GM12891 (cell line): ENCODE measurements at regions not wholly inside any gene's neighbourhood (a gene's known extent, or its start where the extent isn't known, plus 50 kb on each side); places are given as distances from the start of the nearest gene placed in this dataset.

Experiments used
- DNase-seq: peaks from one replicate; pipeline ENCODE4 v3.0.0; 2011; ENCODE audit warnings: low spot score; ENCODE audit not compliant: insufficient read length
- FAIRE-seq: peaks from 2 replicates; lab custom pipeline; 2011; peaks lifted over from hg19 to GRCh38; lab: Jason Lieb, UNC
- PAX5 ChIP-seq: IDR thresholded peaks from 2 replicates; pipeline ENCODE4 v1.6.1; 2011; ENCODE audit warnings: low read length, moderate library complexity, mild to moderate bottlenecking; ENCODE audit not compliant: insufficient read depth, severe bottlenecking
- POLR2A ChIP-seq: IDR thresholded peaks from 2 replicates; pipeline ENCODE4 v1.6.1; 2011; ENCODE audit warnings: low read depth, low read length, control low read depth
- POLR2AphosphoS5 ChIP-seq: IDR thresholded peaks from 2 replicates; pipeline ENCODE4 v1.6.1; 2011; ENCODE audit warnings: low read depth, low read length, control low read depth
- POU2F2 ChIP-seq: IDR thresholded peaks from 2 replicates; pipeline ENCODE4 v1.6.1; 2011; ENCODE audit warnings: low read depth, mild to moderate bottlenecking, control low read depth, low read length, moderate library complexity
- SPI1 ChIP-seq: IDR thresholded peaks from 2 replicates; pipeline ENCODE4 v1.6.1; 2011; ENCODE audit warnings: low read depth, low read length, control low read depth
- TAF1 ChIP-seq: IDR thresholded peaks from 2 replicates; pipeline ENCODE4 v1.6.1; 2011; ENCODE audit warnings: low read depth, low read length, control low read depth

DNA sequence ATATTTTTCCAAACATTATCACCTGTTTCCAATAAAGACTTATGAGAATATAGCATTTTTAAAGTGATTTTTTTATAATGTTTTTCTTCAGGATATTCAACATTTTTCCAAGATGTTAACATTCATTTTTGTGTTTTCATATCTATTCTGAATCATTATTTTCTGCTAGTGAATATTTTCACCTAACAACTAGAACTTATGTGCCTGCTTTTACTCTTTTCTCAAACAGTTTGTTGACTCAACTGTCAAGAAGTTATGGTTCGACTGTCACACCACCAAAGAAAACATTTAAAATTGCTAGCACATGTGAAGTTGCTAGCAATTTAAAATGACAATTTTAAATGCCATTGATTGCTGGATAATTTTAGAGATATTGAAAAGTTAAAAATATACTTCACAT, 343.3 kb upstream of the CDH9 start:
- TF ChIP-seq TAF1 (no peak), POLR2AphosphoS5 (no peak), PAX5 (no peak), SPI1 (no peak), POLR2A (no peak), POU2F2 (no peak)
- no peak for FAIRE-seq
- no peak for DNase-seq

GRCh38 chr5:27377626-27378025, 339.2 kb upstream of the CDH9 start:
- TF ChIP-seq SPI1: no peak
- TF ChIP-seq POU2F2: no peak
- no peak for TF ChIP-seq PAX5
- FAIRE-seq (no peak), DNase-seq (no peak)

- DNase-seq (no peak), FAIRE-seq (no peak)
- TF ChIP-seq TAF1 (no peak), SPI1 (no peak), PAX5 (no peak), POLR2AphosphoS5 (no peak), POLR2A (no peak), POU2F2 (no peak)
Observed at GRCh38 chr5:27353970-27354369, 315.6 kb upstream of the CDH9 start.

GRCh38 chr5:27353540-27353939, 315.2 kb upstream of the CDH9 start:
- FAIRE-seq: no peak
- DNase-seq: no peak

DNA sequence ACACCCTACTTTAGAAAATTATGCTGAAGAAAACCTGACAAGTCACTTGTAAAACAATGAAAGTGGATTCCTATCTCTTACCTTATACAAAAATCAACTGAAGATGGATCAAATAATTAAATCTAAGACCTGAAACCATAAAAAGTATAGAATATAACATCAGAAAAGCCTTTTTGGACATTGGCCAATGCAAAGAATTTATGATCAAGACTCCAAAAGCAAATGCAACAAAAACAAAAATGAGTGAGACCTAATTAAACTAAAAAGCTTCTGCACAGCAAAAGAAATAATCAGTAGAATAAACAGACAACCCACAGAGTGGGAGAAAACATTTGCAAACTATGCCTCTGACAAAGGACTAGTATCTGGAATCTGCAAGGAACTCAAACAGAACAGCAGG, 303.0 kb upstream of the CDH9 start:
- no peak for TF ChIP-seq POLR2A
- no peak for TF ChIP-seq PAX5
- TF ChIP-seq POU2F2: no peak
- DNase-seq: no peak
- no peak for FAIRE-seq

More at GRCh38 chr5:27353540-27353939, 315.2 kb upstream of the CDH9 start:
- no peak for TF ChIP-seq POLR2A
- TF ChIP-seq TAF1: no peak
- no peak for TF ChIP-seq PAX5
- TF ChIP-seq POLR2AphosphoS5: no peak
- TF ChIP-seq SPI1: no peak
- TF ChIP-seq POU2F2: no peak

DNA sequence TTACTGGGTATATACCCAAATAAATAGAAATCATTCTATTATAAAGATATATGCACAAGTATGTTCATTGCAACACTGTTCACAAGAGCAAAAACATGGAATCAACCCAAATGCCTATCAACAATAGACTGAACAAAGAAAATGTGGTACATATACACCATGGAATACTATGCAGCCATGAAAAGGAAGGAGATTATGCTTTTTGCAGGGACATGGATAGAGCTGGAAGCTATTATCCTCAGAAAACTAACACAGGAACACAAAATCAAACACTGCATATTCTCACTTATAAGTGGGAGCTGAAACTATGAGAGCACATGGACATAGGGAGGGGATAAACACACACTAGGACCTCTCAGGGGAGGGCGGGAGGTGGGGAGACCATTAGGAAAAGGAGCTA, 298.4 kb upstream of the CDH9 start:
- no peak for DNase-seq
- FAIRE-seq: no peak

GRCh38 chr5:27328480-27328879, 290.1 kb upstream of the CDH9 start:
- TF ChIP-seq SPI1 (no peak), POLR2A (no peak), PAX5 (no peak), POU2F2 (no peak), TAF1 (no peak), POLR2AphosphoS5 (no peak)
- no peak for DNase-seq
- no peak for FAIRE-seq

More for the DNA sequence above, 298.4 kb upstream of the CDH9 start:
- TF ChIP-seq SPI1 (no peak), TAF1 (no peak), POLR2A (no peak), PAX5 (no peak)

- TF ChIP-seq POLR2A (no peak), TAF1 (no peak), POU2F2 (no peak), PAX5 (no peak), SPI1 (no peak)
- DNase-seq (no peak), FAIRE-seq (no peak)
Observed at GRCh38 chr5:27325513-27325912, 287.1 kb upstream of the CDH9 start.

GRCh38 chr5:27318701-27319100, 280.3 kb upstream of the CDH9 start:
- no peak for DNase-seq
- TF ChIP-seq SPI1 (no peak), TAF1 (no peak), POLR2AphosphoS5 (no peak), POU2F2 (no peak), PAX5 (no peak), POLR2A (no peak)
- FAIRE-seq: no peak

GRCh38 chr5:27316271-27316650, 277.9 kb upstream of the CDH9 start:
- TF ChIP-seq TAF1: no peak
- DNase-seq (no peak), FAIRE-seq (no peak)

- TF ChIP-seq SPI1 (no peak), POU2F2 (no peak), TAF1 (no peak), POLR2AphosphoS5 (no peak), POLR2A (no peak), PAX5 (no peak)
- no peak for DNase-seq
- FAIRE-seq: no peak
Observed at GRCh38 chr5:27315363-27316270, 277.2 kb upstream of the CDH9 start.

- TF ChIP-seq POU2F2 (no peak), POLR2AphosphoS5 (no peak), PAX5 (no peak)
- no peak for FAIRE-seq
- no peak for DNase-seq
Observed at GRCh38 chr5:27313549-27313948, 275.2 kb upstream of the CDH9 start.
